ENCODE measurements at regions not wholly inside any gene's neighbourhood (a gene's known extent, or its start where the extent isn't known, plus 50 kb on each side); places are given as distances from the start of the nearest gene placed in this dataset.
"Not testable (repeated sequence)": the region's sequence is repeated elsewhere in the genome, so short reads cannot be mapped to it uniquely, and the experiment has no call there.

- H3K9me3 Mint-ChIP-seq = peaks cover 14% of the 10 kb centered on the region
- DNase-seq (ENCODE audit: low spot score) (no peak), ATAC-seq (no peak)
- H3K4me3 Mint-ChIP-seq = no peak overlapping the region
- no peaks in the 10 kb centered on the region for H3K36me3 Mint-ChIP-seq
- H3K27me3 Mint-ChIP-seq = no peaks in the 10 kb centered on the region
- H3K4me1 Mint-ChIP-seq (ENCODE audit: low read depth in 2 of 2) = no peaks in the 10 kb centered on the region
- H3K27ac Mint-ChIP-seq = no peak overlapping the region
Observed at GRCh38 chr18:4751523-4751922, 296.4 kb upstream of the DLGAP1 start.

GRCh38 chr18:4750393-4751346 lies 295.6 kb upstream of the DLGAP1 start:
- no peaks in the 10 kb centered on the region for H3K36me3 Mint-ChIP-seq
- no peak overlapping the region for H3K4me3 Mint-ChIP-seq
- H3K27ac Mint-ChIP-seq = no peak overlapping the region
- DNase-seq (ENCODE audit: low spot score) = no peak
- no peaks in the 10 kb centered on the region for H3K4me1 Mint-ChIP-seq (ENCODE audit: low read depth in 2 of 2)
- ATAC-seq = no peak
- H3K9me3 Mint-ChIP-seq = peaks cover 16% of the 10 kb centered on the region
- no peaks in the 10 kb centered on the region for H3K27me3 Mint-ChIP-seq

GRCh38 chr18:4748975-4749374 lies 293.9 kb upstream of the DLGAP1 start:
- Mint-ChIP-seq H3K36me3 (no peaks in the 10 kb centered on the region), H3K4me3 (no peak overlapping the region), H3K4me1 (ENCODE audit: low read depth in 2 of 2) (no peaks in the 10 kb centered on the region), H3K27ac (no peak overlapping the region), H3K9me3 (peaks cover 17% of the 10 kb centered on the region), H3K27me3 (no peaks in the 10 kb centered on the region)
- no peak for DNase-seq (ENCODE audit: low spot score)
- ATAC-seq = no peak

- H3K4me1 Mint-ChIP-seq (ENCODE audit: low read depth in 2 of 2) = no peaks in the 10 kb centered on the region
- ATAC-seq (no peak), DNase-seq (ENCODE audit: low spot score) (no peak)
- no peak overlapping the region for H3K4me3 Mint-ChIP-seq
- H3K36me3 Mint-ChIP-seq = peaks cover 13% of the 10 kb centered on the region
- H3K27ac Mint-ChIP-seq = no peak overlapping the region
- no peaks in the 10 kb centered on the region for H3K27me3 Mint-ChIP-seq
- H3K9me3 Mint-ChIP-seq = peaks cover 22% of the 10 kb centered on the region
Observed at GRCh38 chr18:4734903-4735302, 279.8 kb upstream of the DLGAP1 start.

- Mint-ChIP-seq H3K9me3 (peaks cover 16% of the 10 kb centered on the region), H3K4me3 (no peak overlapping the region)
Observed at GRCh38 chr18:4734021-4734420, 278.9 kb upstream of the DLGAP1 start.

GRCh38 chr18:4721545-4721944 lies 266.4 kb upstream of the DLGAP1 start:
- H3K27me3 Mint-ChIP-seq = no peaks in the 10 kb centered on the region
- H3K27ac Mint-ChIP-seq = no peak overlapping the region
- H3K36me3 Mint-ChIP-seq = peaks cover 6% of the 10 kb centered on the region
- no peak overlapping the region for H3K4me3 Mint-ChIP-seq
- H3K9me3 Mint-ChIP-seq = peaks cover 27% of the 10 kb centered on the region
- no peaks in the 10 kb centered on the region for H3K4me1 Mint-ChIP-seq (ENCODE audit: low read depth in 2 of 2)
- DNase-seq (ENCODE audit: low spot score) = no peak
- ATAC-seq = no peak

More at GRCh38 chr18:4734021-4734420, 278.9 kb upstream of the DLGAP1 start:
- H3K27ac Mint-ChIP-seq = no peak overlapping the region
- H3K27me3 Mint-ChIP-seq = no peaks in the 10 kb centered on the region
- ATAC-seq (no peak), DNase-seq (ENCODE audit: low spot score) (no peak)
- H3K36me3 Mint-ChIP-seq = peaks cover 13% of the 10 kb centered on the region
- H3K4me1 Mint-ChIP-seq (ENCODE audit: low read depth in 2 of 2) = no peaks in the 10 kb centered on the region

- Mint-ChIP-seq H3K27ac (no peak overlapping the region), H3K9me3 (peaks cover 20% of the 10 kb centered on the region), H3K27me3 (no peaks in the 10 kb centered on the region), H3K36me3 (peaks cover 6% of the 10 kb centered on the region), H3K4me3 (no peak overlapping the region), H3K4me1 (ENCODE audit: low read depth in 2 of 2) (no peaks in the 10 kb centered on the region)
- ATAC-seq = no peak
- no peak for DNase-seq (ENCODE audit: low spot score)
Observed at GRCh38 chr18:4720518-4720917, 265.4 kb upstream of the DLGAP1 start.

GRCh38 chr18:4705894-4706293 lies 250.8 kb upstream of the DLGAP1 start:
- DNase-seq (ENCODE audit: low spot score) (no peak), ATAC-seq (no peak)
- peaks cover 24% of the 10 kb centered on the region for H3K9me3 Mint-ChIP-seq
- no peak overlapping the region for H3K27ac Mint-ChIP-seq
- no peak overlapping the region for H3K4me3 Mint-ChIP-seq
- H3K36me3 Mint-ChIP-seq = peaks cover 10% of the 10 kb centered on the region
- no peaks in the 10 kb centered on the region for H3K4me1 Mint-ChIP-seq (ENCODE audit: low read depth in 2 of 2)
- H3K27me3 Mint-ChIP-seq = no peaks in the 10 kb centered on the region

GRCh38 chr18:4704781-4705180 lies 249.7 kb upstream of the DLGAP1 start:
- H3K9me3 Mint-ChIP-seq = peaks cover 26% of the 10 kb centered on the region
- peaks cover 10% of the 10 kb centered on the region for H3K36me3 Mint-ChIP-seq
- no peak overlapping the region for H3K27ac Mint-ChIP-seq
- no peak overlapping the region for H3K4me3 Mint-ChIP-seq
- no peaks in the 10 kb centered on the region for H3K4me1 Mint-ChIP-seq (ENCODE audit: low read depth in 2 of 2)
- no peaks in the 10 kb centered on the region for H3K27me3 Mint-ChIP-seq
- ATAC-seq (no peak), DNase-seq (ENCODE audit: low spot score) (no peak)

- peaks cover 33% of the 10 kb centered on the region for H3K9me3 Mint-ChIP-seq
Observed at GRCh38 chr18:4691836-4692235, 236.7 kb upstream of the DLGAP1 start.

GRCh38 chr18:4678685-4679084 lies 223.6 kb upstream of the DLGAP1 start:
- H3K27ac Mint-ChIP-seq; H3K27me3 Mint-ChIP-seq; ATAC-seq; DNase-seq (ENCODE audit: low spot score); H3K4me1 Mint-ChIP-seq (ENCODE audit: low read depth in 2 of 2); H3K36me3 Mint-ChIP-seq; H3K4me3 Mint-ChIP-seq: not testable (repeated sequence)
- peaks cover 30% of the 10 kb centered on the region for H3K9me3 Mint-ChIP-seq

More at GRCh38 chr18:4691836-4692235, 236.7 kb upstream of the DLGAP1 start:
- ATAC-seq (no peak), DNase-seq (ENCODE audit: low spot score) (no peak)
- Mint-ChIP-seq H3K36me3 (peaks cover 25% of the 10 kb centered on the region), H3K27me3 (no peaks in the 10 kb centered on the region), H3K4me3 (no peak overlapping the region), H3K4me1 (ENCODE audit: low read depth in 2 of 2) (no peaks in the 10 kb centered on the region), H3K27ac (no peak overlapping the region)

GRCh38 chr18:4677006-4677405 lies 221.9 kb upstream of the DLGAP1 start:
- H3K27me3 Mint-ChIP-seq = no peaks in the 10 kb centered on the region
- H3K27ac Mint-ChIP-seq = no peak overlapping the region
- H3K9me3 Mint-ChIP-seq = peaks cover 31% of the 10 kb centered on the region

GRCh38 chr18:4672162-4672561 lies 217.1 kb upstream of the DLGAP1 start:
- H3K27me3 Mint-ChIP-seq = no peaks in the 10 kb centered on the region
- H3K9me3 Mint-ChIP-seq = peaks cover 27% of the 10 kb centered on the region
- DNase-seq (ENCODE audit: low spot score) = no peak
- H3K4me3 Mint-ChIP-seq = no peak overlapping the region
- ATAC-seq = no peak
- no peak overlapping the region for H3K27ac Mint-ChIP-seq
- H3K36me3 Mint-ChIP-seq = peaks cover 20% of the 10 kb centered on the region
- H3K4me1 Mint-ChIP-seq (ENCODE audit: low read depth in 2 of 2) = no peaks in the 10 kb centered on the region

More at GRCh38 chr18:4677006-4677405, 221.9 kb upstream of the DLGAP1 start:
- ATAC-seq (no peak), DNase-seq (ENCODE audit: low spot score) (no peak)
- no peak overlapping the region for H3K4me3 Mint-ChIP-seq
- H3K36me3 Mint-ChIP-seq = peaks cover 4% of the 10 kb centered on the region
- H3K4me1 Mint-ChIP-seq (ENCODE audit: low read depth in 2 of 2) = no peaks in the 10 kb centered on the region

GRCh38 chr18:4658804-4659203 lies 203.7 kb upstream of the DLGAP1 start:
- H3K36me3 Mint-ChIP-seq = no peaks in the 10 kb centered on the region

More at GRCh38 chr18:4658804-4659203, 203.7 kb upstream of the DLGAP1 start:
- Mint-ChIP-seq H3K4me3 (no peak overlapping the region), H3K27ac (no peak overlapping the region), H3K9me3 (peaks cover 18% of the 10 kb centered on the region), H3K4me1 (ENCODE audit: low read depth in 2 of 2) (no peaks in the 10 kb centered on the region), H3K27me3 (no peaks in the 10 kb centered on the region)
- no peak for ATAC-seq
- DNase-seq (ENCODE audit: low spot score) = no peak

All from natural killer cell treated with Interleukin-12 subunit alpha and Interleukin-12 subunit beta and Interleukin-15 and Interleukin-18, amount 100 ng/mL, for 72 hours (primary cell).